Non-pigmented ciliary epithelial cell (primary cell): ENCODE measurements at regions not wholly inside any gene's neighbourhood (a gene's known extent, or its start where the extent isn't known, plus 50 kb on each side); places are given as distances from the start of the nearest gene placed in this dataset.

ENCODE experiments used
- DNase-seq: peaks from one replicate; pipeline ENCODE4 v3.0.0-alpha.2; 2010; ENCODE audit warnings: low read depth

- no peak for DNase-seq
These were observed 455.0 kb upstream of the GJE1 start for GRCh38 chr6:141677598-141678211.

GRCh38 chr6:141675957-141676356, 456.8 kb upstream of the GJE1 start:
- DNase-seq: no peak

- DNase-seq: no peak
These were observed 463.6 kb upstream of the GJE1 start for GRCh38 chr6:141669141-141669540.

- DNase-seq: no peak
These were observed 465.0 kb upstream of the GJE1 start for GRCh38 chr6:141667580-141668309.

- DNase-seq: no peak
These were observed 466.5 kb upstream of the GJE1 start for GRCh38 chr6:141666187-141666586.

GRCh38 chr6:141664744-141665143, 468.0 kb upstream of the GJE1 start:
- DNase-seq: no peak

GRCh38 chr6:141659582-141659981, 473.1 kb upstream of the GJE1 start:
- no peak for DNase-seq

- DNase-seq: no peak
These were observed 474.0 kb upstream of the GJE1 start for GRCh38 chr6:141658696-141659095.

GRCh38 chr6:141657812-141658211, 474.9 kb upstream of the GJE1 start:
- DNase-seq: no peak

GRCh38 chr6:141653590-141653989, 479.1 kb upstream of the GJE1 start:
- DNase-seq: no peak

GRCh38 chr6:141641951-141642350, 490.8 kb upstream of the GJE1 start:
- no peak for DNase-seq

GRCh38 chr6:141641406-141641805, 491.3 kb upstream of the GJE1 start:
- no peak for DNase-seq

GRCh38 chr6:141635621-141636020, 497.1 kb upstream of the GJE1 start:
- no peak for DNase-seq

GRCh38 chr6:141634269-141634668, 498.5 kb upstream of the GJE1 start:
- DNase-seq: no peak

- no peak for DNase-seq
These were observed 508.4 kb upstream of the GJE1 start for GRCh38 chr6:141624301-141624700.

- no peak for DNase-seq
These were observed 514.5 kb upstream of the GJE1 start for GRCh38 chr6:141618180-141618581.

- DNase-seq: peak; percentile 23
These were observed 522.0 kb upstream of the GJE1 start for GRCh38 chr6:141610741-141611140.

GRCh38 chr6:141607956-141608355, 524.8 kb upstream of the GJE1 start:
- DNase-seq: no peak

GRCh38 chr6:141598487-141598886, 534.2 kb upstream of the GJE1 start:
- no peak for DNase-seq

- DNase-seq: no peak
These were observed 537.9 kb upstream of the GJE1 start for GRCh38 chr6:141594874-141595273.

GRCh38 chr6:141593311-141593710, 539.4 kb upstream of the GJE1 start:
- no peak for DNase-seq

- DNase-seq: peak; percentile 69
These were observed 545.1 kb upstream of the GJE1 start for GRCh38 chr6:141587482-141588266.

GRCh38 chr6:141580988-141581552, 551.7 kb upstream of the GJE1 start:
- DNase-seq: no peak
